Endothelial cell of umbilical vein (primary cell): ENCODE measurements at regions not wholly inside any gene's neighbourhood (a gene's known extent, or its start where the extent isn't known, plus 50 kb on each side); places are given as distances from the start of the nearest gene placed in this dataset.

ENCODE experiments used
- BruUV-seq: library from RNA; stranded (reverse); fragments of 400-500 nt; replicated peaks from 2 replicates; lab custom pipeline; 2021; lab: Mats Ljungman, UMichigan
- CTCF ChIA-PET: fragments of 300-600, 350-600 bp; sonication (Branson Sonifier 250); formaldehyde crosslinking; loops from one replicate; lab custom pipeline; 2021; ENCODE audit warnings: antibody characterized with exemption, inconsistent platforms; lab: Charles Lee
- POLR2A ChIA-PET: fragments of 300-600, 350-600 bp; sonication (Branson Sonifier 250); formaldehyde crosslinking; loops from one replicate; lab custom pipeline; 2021; ENCODE audit warnings: antibody characterized with exemption, inconsistent platforms; lab: Charles Lee
- DNase-seq: peaks from one replicate; pipeline ENCODE4 v3.0.0-alpha.2; 2011; ENCODE audit warnings: low read depth, low spot score
- FAIRE-seq: peaks from 2 replicates; lab custom pipeline; 2011; peaks lifted over from hg19 to GRCh38; lab: Jason Lieb, UNC
- H2AFZ ChIP-seq: 2 replicates; pipeline ENCODE4 v1.6.0; 2012; ENCODE audit warnings: low read depth, low read length, control low read depth, inconsistent platforms
- H3K27ac ChIP-seq: 2 replicates; pipeline ENCODE4 v1.5.1; 2011; ENCODE audit warnings: low read depth, mild to moderate bottlenecking, control low read depth, low read length, moderate library complexity; ENCODE audit not compliant: insufficient read depth
- H3K27me3 ChIP-seq, 2 experiments: 2 replicates each; pipeline versions ENCODE4 v1.6.0 to v1.6.1; 2011; ENCODE audit warnings: low read length in 2 of 2, mixed read lengths in 1 of 2; ENCODE audit not compliant: control insufficient read depth in 2 of 2, insufficient read depth in 2 of 2
- H3K36me3 ChIP-seq, 2 experiments: 2 replicates in 1 of 2; 3 replicates in 1 of 2; pipeline ENCODE4 v1.5.1; 2011; ENCODE audit warnings: low read length in 2 of 2, mild to moderate bottlenecking in 1 of 2, moderate library complexity in 1 of 2; ENCODE audit not compliant: control insufficient read depth in 2 of 2, insufficient read depth in 2 of 2; ENCODE audit errors: extremely low read depth in 1 of 2
- H3K4me1 ChIP-seq: 3 replicates; pipeline ENCODE4 v1.5.1; 2011; ENCODE audit warnings: mild to moderate bottlenecking, low read length; ENCODE audit not compliant: control insufficient read depth, insufficient read depth; ENCODE audit errors: extremely low read depth
- H3K4me2 ChIP-seq: 2 replicates; pipeline ENCODE4 v1.6.1; 2011; ENCODE audit warnings: low read length, control low read depth, mixed read lengths; ENCODE audit not compliant: insufficient read depth
- H3K4me3 ChIP-seq, 3 experiments: fragments of 200-600 bp in 1 of 3; sonication (generic), shearing (Covaris generic) in 1 of 3; replicated peaks in 1 of 3; 2 replicates each; pipeline ENCODE4 v1.5.1; 2011 to 2016; ENCODE audit warnings: control low read depth in 3 of 3, low read length in 3 of 3, mild to moderate bottlenecking in 2 of 3, inconsistent platforms in 1 of 3, low read depth in 1 of 3, moderate library complexity in 1 of 3; ENCODE audit not compliant: insufficient read depth in 1 of 3
- H3K79me2 ChIP-seq: 2 replicates; pipeline ENCODE4 v1.6.0; 2012; ENCODE audit warnings: low read length, inconsistent platforms; ENCODE audit not compliant: control insufficient read depth, insufficient read depth
- H3K9ac ChIP-seq: replicated peaks from 2 replicates; pipeline ENCODE3; 2011; ENCODE audit warnings: low read length, control low read depth; ENCODE audit not compliant: insufficient read depth; ENCODE audit errors: extremely low read depth
- H3K9me1 ChIP-seq: replicated peaks from 3 replicates; pipeline ENCODE4 v1.6.0; 2011; ENCODE audit warnings: mild to moderate bottlenecking, low read length; ENCODE audit not compliant: control insufficient read depth, insufficient read depth; ENCODE audit errors: extremely low read depth
- H3K9me3 ChIP-seq: replicated peaks from 2 replicates; pipeline ENCODE4 v1.5.1; 2012; ENCODE audit warnings: low read length, inconsistent platforms; ENCODE audit not compliant: control insufficient read depth, insufficient read depth
- H4K20me1 ChIP-seq: replicated peaks from 2 replicates; pipeline ENCODE3; 2011; ENCODE audit warnings: mild to moderate bottlenecking, low read length; ENCODE audit not compliant: control insufficient read depth, insufficient read depth; ENCODE audit errors: extremely low read depth
- EZH2 ChIP-seq: IDR thresholded peaks from 2 replicates; pipeline ENCODE4 v1.6.1; 2012; ENCODE audit warnings: borderline replicate concordance, low read depth, mild to moderate bottlenecking, moderate library complexity, low read length, inconsistent platforms; ENCODE audit not compliant: severe bottlenecking
- FOS ChIP-seq: IDR thresholded peaks from 2 replicates; pipeline ENCODE4 v1.6.1; 2011; ENCODE audit warnings: mild to moderate bottlenecking, low read length, moderate library complexity, borderline replicate concordance; ENCODE audit not compliant: insufficient read depth
- GATA2 ChIP-seq: IDR thresholded peaks from 2 replicates; pipeline ENCODE4 v1.7.0; 2011; ENCODE audit warnings: low read depth, mild to moderate bottlenecking, moderate library complexity, mixed read lengths, low read length; ENCODE audit not compliant: insufficient read length, insufficient read depth
- JUN ChIP-seq: IDR thresholded peaks from 2 replicates; pipeline ENCODE4 v1.6.1; 2011; ENCODE audit warnings: borderline replicate concordance, low read depth; ENCODE audit not compliant: insufficient read length, insufficient read depth
- MYC ChIP-seq: IDR thresholded peaks from one replicate; pipeline ENCODE4 v1.6.1; 2011; ENCODE audit warnings: mild to moderate bottlenecking, low read depth, low read length
- POLR2A ChIP-seq: IDR thresholded peaks from 2 replicates; pipeline ENCODE4 v1.6.1; 2012; ENCODE audit warnings: low read depth, mild to moderate bottlenecking, control low read depth, low read length
- POLR2AphosphoS5 ChIP-seq: IDR thresholded peaks from 2 replicates; pipeline ENCODE4 v1.6.1; 2012; ENCODE audit warnings: low read depth, mild to moderate bottlenecking, control low read depth, low read length, moderate library complexity; ENCODE audit not compliant: insufficient read depth
- dilution Hi-C: fragments of 300-500 bp; cut with MboI; formaldehyde crosslinking; loops from one replicate; pipeline ENCODE4 v1.15.0; 2019; ENCODE audit warnings: low sequenced_read_pairs; ENCODE audit not compliant: extremely low pct_ligation_motif_present
- intact Hi-C: fragments of 100-400 bp; cut with micrococcal nuclease; formaldehyde crosslinking; loops from one replicate; pipeline ENCODE4 v1.10.0; 2022
- TF ChIP-seq, protein P1 (sequence below), 2 donors: IDR thresholded peaks; 1 replicate in 1 of 2; 2 replicates in 1 of 2; pipeline ENCODE4 v1.5.1; 2011; ENCODE audit warnings: low read length in 2 of 2, mild to moderate bottlenecking in 2 of 2, moderate library complexity in 2 of 2, control low read depth in 1 of 2, inconsistent platforms in 1 of 2, low read depth in 1 of 2; ENCODE audit not compliant: insufficient read depth in 1 of 2; ENCODE audit errors: extremely low read depth in 1 of 2
- TF ChIP-seq, protein P2 (sequence below): IDR thresholded peaks from 2 replicates; pipeline ENCODE4 v1.6.1; 2011; ENCODE audit not compliant: insufficient read depth, insufficient read length

DNA sequence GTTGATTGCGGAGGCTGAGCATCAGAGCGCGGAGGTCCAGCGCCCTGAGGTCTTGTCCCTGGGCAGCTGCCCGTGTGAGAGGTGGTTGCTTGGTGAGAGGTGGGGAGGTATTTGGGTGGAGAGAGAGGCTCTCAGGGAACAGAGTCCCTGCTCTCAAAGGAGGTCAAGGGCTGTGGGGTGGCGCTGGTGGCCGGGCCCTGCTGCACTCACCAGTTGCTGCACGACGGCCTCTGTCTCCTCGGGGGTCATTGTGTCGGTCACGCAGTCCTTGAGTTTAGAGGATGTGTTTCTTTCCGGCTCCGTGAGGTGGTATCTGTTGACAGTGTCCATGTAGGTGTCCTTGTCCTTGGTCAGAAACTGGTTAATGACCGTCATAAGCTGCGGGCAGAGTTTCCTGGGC is 95.5 kb downstream of the WTIP start:
- Histone ChIP-seq H3K9ac (no peak overlapping the region), H3K79me2 (no peaks in the 10 kb centered on the region), H3K9me1 (no peaks in the 10 kb centered on the region), H3K4me1 (no peaks in the 10 kb centered on the region), H3K4me3 (no peak overlapping the region), H3K27ac (no peak overlapping the region), H3K36me3 (no peaks in the 10 kb centered on the region), H3K27me3 (no peaks in the 10 kb centered on the region), H3K4me2 (no peak overlapping the region), H2AFZ (no peak overlapping the region), H4K20me1 (no peaks in the 10 kb centered on the region), H3K9me3 (no peaks in the 10 kb centered on the region)
- intact Hi-C loops: no loop called here
- FAIRE-seq (no peak), DNase-seq (no peak)
- no TSS peak for BruUV-seq
- no peak for TF ChIP-seq POLR2A
- TF ChIP-seq EZH2: no peak
- TF ChIP-seq MYC: no peak
- no peak for TF ChIP-seq FOS
- TF ChIP-seq GATA2: no peak
- TF ChIP-seq, protein P1, sequence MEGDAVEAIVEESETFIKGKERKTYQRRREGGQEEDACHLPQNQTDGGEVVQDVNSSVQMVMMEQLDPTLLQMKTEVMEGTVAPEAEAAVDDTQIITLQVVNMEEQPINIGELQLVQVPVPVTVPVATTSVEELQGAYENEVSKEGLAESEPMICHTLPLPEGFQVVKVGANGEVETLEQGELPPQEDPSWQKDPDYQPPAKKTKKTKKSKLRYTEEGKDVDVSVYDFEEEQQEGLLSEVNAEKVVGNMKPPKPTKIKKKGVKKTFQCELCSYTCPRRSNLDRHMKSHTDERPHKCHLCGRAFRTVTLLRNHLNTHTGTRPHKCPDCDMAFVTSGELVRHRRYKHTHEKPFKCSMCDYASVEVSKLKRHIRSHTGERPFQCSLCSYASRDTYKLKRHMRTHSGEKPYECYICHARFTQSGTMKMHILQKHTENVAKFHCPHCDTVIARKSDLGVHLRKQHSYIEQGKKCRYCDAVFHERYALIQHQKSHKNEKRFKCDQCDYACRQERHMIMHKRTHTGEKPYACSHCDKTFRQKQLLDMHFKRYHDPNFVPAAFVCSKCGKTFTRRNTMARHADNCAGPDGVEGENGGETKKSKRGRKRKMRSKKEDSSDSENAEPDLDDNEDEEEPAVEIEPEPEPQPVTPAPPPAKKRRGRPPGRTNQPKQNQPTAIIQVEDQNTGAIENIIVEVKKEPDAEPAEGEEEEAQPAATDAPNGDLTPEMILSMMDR (IDR thresholded peaks at IDR 0.05; ENCODE audit: extremely low read depth in 1 of 2, insufficient read depth in 1 of 2, low read depth in 1 of 2, low read length in 2 of 2): no peak
- no peak for TF ChIP-seq POLR2AphosphoS5
- TF ChIP-seq JUN: no peak
- TF ChIP-seq, protein P2, sequence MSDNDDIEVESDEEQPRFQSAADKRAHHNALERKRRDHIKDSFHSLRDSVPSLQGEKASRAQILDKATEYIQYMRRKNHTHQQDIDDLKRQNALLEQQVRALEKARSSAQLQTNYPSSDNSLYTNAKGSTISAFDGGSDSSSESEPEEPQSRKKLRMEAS: no peak
- CTCF ChIA-PET: no interaction called here
- POLR2A ChIA-PET: no interaction called here
- dilution Hi-C loops: no loop called here
